AG08396 (cell line): ENCODE measurements at regions not wholly inside any gene's neighbourhood (a gene's known extent, or its start where the extent isn't known, plus 50 kb on each side); places are given as distances from the start of the nearest gene placed in this dataset.

Experiments used
- DNase-seq: peaks from one replicate; pipeline ENCODE4 v3.0.0; 2012; ENCODE audit warnings: low spot score, mixed read lengths

DNA sequence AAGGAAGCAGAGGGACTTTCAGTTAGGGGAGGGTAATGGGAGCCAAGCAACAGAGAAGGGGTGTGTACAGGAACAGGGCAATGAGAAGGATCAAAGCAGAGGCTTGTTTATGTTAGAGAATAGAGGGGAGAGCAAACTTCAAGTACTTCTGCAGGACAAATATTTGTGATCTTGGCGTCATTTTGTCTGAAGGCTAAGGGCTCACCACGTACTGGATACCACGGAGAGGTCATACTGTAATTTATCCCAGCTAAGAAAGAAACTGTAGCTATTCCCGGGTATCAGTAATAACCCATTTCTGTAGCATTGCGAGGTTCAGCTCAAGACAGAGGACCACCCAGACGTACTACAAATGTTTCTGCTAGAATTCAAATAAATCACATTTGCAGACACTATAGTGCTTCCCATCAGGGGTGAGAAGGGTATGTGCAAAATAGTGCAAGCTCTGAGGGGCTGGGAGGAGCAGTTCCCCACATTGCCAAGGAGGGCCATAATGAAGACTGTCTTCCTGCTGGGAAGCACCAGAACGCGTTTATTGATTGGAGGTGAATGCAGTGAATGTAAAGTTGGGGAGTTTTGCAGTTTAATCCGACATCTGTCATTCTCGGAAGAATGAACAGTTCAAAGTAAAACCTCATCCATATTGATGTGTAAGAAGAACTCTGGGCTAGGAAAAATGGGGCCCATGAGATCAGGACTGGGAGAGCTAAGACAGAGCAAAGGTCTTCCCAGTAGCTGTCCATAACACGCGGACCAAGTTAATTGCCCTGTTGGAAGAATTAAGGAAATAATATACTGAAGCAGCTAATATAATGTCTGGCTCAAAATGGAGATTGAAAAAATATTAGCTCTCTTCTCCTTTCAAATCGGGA lies 136.9 kb downstream of the RWDD3 start:
- no peak for DNase-seq

DNA sequence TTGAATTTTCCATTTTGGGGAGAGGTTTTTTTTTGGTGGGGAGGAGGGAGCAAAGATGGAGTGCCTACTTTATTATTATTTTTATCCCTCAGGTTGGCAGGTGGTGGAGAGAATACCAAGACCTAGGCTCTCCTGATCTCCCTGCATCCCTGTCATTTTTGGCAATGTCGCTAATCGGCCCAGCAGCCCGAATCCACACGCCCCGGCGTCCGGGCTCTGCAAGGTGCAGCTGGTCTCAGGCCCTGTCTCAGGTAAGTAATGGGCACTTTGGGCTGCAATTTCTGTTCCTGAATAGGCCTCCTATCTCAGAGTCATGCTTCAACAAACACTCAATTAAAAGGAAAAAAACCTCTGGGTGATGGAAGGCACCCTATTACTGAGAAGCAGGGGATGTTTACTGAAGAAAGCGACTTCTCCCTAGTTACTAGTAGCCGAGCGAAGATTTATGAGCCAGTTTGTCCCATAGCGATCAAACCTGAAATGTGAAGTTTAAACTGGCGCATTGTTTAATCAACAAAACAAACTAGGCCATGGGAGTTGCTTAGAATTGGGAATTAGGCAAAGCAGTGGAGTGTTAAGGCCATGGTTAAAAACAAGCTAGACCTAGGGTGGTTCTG lies 137.8 kb downstream of the RWDD3 start:
- no peak for DNase-seq

DNA sequence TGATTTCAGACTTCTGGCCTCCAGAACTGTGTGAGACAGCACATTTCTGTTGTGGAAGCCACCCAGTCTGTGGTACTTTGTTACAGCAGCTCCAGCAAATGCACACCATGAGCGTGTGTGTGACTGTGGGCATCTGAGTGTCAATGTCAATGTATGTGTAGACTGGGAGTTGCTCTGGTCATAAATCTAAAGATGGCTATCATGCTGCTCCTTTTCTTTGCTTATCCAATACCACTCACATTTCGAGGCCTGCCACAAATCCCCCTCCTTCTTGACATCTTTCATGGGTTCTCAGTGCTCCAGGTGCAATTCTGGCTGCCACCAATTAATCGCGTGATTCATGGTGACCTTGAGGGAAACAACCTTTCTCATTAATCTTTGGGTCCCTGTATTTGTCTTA lies 141.2 kb downstream of the RWDD3 start:
- DNase-seq, result no peak

DNA sequence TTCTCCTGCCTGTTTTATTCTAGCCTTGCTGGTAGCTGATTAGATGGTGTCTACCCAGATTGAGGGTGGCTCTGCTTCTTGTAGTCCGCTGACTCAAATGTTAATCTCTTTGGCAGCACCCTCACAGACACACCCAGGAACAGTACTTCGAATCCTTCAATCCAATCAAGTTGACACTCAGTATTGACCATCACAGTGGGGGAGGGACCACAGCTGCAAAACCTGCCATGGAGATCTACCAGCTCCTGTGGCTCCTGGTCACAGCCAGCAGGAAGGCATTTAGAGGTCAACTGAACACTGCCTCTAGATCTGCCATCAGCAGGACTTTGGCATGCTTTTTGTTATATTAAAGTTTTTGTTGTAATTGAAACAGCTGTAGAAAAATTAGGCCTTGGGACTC lies 146.9 kb downstream of the RWDD3 start:
- DNase-seq, result no peak

DNA sequence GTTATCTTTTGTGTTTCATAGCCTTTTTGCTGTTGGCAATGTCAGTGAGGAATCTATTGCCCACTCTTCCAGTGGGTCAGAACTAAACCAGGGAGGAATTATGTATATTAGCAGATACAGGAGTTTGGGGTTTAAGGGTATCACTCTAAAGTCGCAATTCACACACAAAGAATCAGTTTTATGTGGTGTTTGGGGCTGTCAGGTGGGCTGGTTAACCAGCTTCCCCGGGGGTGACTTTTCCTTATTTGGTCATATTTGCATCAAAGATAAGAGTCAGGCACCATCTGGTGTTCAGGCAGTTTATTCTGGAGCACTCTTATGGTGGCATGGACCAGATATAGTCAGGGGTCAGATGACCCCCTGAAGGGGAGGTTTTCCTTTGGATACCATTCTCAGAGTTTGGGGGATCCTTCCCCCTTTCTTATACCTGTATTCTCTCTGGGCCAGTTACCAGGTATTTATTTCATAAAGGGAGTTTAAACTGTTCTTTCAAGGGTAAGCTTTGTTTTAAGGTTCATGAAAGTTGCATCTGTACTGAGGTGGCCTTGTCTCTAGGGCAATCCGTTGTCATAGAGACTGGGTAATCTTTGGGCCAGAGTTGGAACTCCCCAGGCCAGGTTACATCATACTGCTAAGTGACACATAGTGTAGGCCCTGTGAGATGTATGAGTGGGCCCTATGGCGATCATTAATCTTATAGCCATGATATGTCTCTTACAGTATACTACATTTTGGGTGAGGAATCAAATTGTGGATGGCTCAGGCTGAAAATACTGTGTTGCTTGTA lies 148.2 kb downstream of the RWDD3 start:
- DNase-seq, result no peak

DNA sequence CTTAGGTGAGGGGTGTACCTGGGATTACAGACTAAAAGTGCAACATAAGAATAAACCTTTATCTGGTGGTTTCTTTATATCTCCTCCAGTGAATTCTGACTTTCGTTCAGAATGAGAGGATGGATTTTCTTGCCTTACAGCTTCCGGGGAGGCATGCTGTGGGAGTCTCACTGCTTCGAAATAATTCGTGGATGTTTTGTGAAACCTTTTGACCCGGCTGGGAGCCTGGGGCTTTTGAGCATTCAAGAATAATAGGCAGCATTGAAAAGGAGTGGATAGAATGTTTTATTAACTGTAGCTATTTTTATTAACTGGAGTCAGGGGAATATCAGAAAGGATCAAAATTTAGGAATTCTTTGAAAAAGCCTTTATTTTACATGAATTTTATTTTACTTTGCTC lies 149.1 kb downstream of the RWDD3 start:
- no peak for DNase-seq

DNA sequence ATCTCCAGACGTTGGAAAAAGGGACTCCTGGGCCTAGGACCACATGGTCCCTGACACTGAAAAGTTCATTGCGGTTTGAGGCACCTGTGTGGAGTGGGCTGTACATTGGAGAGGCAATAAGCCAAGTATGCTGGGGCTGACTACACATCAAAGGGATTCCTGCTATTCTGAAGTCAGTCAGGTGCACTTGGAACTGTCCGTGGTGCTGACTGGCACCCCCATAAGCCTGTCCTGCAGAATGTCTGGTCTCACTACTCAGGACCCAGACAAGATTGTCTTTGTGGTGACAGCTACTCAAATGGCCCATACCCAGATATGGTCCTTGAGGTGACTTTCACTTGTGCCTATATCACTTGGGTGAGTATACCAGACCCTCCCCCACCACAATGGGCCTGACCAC lies 150.6 kb downstream of the RWDD3 start:
- peak; percentile 6 for DNase-seq

DNA sequence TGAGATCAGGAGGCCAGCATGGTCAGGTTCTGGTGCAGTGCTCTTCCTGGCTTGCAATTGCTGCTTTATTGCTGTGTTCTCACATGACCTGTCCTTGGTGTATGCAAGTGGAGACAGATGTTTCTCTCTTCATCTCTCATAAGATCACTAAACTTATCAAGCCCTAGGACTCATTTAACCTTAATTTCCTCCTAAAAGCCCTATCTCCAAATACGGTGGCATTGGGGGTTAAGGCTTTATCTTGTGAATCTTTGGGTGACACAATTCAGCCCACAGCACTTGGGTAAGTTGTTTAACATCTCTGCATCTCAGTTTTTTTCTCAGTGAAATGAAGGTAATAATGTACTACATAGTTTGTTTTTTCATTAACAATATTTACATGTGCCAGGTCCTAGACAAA lies 152.4 kb downstream of the RWDD3 start:
- DNase-seq, result no peak

DNA sequence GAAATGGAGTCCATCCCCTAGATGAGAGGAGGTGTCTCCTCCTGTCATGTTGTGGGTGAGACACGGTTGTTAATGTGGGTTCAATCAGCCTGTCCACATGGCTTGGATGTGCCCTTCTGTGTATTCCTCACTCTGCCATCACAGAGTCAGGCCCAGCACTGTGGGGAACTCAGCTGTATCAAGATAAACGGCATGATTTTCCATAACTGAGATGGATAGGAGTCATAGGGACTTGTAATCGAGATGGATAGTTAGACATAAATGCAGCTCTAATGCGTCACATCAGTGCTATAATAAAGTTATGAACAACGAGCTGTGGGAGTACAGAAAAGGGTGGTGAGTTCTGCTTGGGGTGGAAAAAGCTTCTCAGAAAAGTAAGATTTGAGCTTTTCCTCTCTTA lies 152.9 kb downstream of the RWDD3 start:
- no peak for DNase-seq

DNA sequence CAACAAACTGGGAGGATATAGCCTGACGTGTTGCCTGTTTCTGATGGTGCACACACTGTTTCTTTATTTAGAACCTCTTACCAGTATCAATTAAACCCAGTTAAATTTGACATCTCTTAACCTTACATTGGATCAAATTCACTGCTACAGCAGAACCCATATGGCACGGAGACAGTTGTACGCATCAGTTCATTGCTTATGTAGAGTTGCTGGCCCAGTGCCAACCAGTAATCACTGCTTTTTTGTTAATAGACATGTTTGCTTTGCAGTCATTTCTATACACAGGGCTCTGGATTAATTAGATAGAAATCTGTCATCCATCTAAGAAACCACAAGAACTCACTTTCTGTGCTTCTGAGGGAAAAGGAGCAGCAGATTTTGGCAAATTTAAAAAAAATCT lies 154.0 kb downstream of the RWDD3 start:
- DNase-seq, result no peak

DNA sequence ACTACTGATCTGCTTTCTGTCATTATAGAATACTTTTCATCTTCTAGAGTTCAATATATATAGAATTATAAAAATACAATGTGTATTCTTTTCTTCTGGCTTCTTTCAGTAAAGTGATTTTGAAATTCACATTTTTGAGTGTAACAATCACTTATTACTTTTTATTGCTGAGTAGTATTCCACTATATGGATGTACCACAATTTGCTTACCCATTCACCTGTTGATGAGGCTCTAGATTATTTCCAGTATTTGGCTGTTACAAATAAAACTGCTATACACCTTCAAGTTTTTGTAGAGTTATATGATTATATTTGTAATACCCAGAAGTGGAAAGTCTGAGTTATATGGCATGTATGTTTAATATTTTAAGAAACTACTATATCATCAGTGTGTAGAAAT lies 159.4 kb downstream of the RWDD3 start:
- no peak for DNase-seq

DNA sequence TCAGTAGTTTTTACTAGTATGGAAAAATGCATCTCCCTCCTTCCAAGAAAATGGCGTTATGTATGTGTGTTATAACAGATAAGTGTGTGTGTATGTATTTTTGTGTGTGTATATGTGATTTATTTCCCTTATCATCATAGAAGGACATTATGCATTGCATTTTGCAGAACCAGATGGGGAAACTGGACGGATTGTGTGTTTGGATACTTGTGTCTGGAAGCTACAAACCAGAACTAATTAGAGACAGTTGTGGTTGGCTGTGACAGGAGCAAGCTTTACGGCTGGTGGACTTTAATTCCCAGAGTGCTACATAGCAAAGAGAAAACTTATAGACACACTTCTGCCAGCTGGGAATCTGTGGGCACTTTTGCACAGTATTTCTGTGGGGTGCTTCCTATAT lies 162.5 kb downstream of the RWDD3 start:
- no peak for DNase-seq

DNA sequence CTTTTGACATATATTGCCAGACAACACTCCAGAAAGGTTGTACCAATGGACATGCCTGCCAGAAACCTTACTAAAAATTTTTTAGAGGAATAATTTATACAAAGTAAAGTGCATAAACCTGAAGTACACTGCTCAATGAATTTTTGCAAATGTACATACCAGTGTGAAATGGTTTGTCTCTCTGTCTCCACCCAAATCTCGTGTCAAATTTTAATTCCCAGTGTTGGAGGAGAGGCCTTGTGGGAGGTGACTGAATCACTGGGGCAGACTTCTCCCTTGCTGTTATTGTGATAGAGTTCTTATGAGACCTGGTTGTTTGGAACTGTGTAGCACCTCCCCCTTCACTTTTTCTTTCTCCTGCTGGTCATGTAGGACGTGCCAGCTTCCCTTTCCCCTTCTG lies 168.8 kb downstream of the RWDD3 start:
- DNase-seq, result no peak

DNA sequence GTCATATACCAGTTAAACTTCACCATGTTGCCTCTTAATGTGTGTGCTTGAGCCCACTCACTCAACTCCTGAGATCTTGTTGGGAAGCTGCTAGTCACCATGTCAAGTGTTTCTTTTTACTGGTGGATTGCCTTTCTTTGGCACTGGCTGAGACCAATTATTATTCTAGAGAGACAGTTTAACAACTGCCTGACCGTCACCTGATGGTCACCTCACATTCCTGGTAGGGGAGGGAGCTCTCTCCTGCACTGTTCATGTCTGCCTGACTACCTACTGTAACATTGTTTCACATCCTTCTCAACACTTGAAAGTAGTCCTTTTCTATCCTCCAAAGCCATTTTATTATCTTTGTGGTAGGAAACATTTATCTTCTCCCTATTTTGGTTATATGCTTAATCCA lies 172.3 kb downstream of the RWDD3 start:
- no peak for DNase-seq

DNA sequence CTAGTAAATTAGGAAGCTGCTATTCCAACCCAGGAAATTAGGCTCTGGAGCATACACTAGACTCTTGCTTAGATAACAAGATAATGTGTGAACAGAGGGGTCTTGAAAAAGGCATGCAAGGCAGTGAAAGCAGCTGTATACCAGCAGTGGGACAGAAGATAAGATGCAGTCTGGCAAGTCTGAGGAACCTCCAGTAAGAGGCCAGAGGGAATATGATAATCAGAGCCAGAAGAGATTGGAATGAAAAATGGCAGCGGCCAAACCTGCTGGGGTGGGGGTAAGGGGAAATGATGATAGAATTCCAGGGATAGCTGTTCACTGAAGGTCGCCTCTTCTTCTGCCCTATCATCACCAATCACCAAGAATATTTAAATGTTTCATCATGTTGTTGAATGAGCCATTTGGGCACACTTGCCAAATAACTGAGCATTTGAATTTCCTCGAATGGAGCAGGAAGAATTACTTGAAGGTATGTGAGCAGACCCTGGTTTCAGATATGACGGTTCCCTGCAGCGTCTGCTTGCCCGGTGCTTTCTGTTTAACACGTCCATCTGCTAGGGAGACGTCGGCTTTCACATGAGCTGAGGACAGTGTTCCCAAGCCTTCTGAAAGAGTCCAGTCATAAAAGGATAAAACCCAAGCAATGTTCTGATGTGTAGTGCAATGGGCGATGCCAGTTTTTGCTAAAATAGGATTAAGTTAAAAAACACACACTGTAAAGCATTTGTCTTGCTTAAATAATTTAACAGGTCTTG lies 173.3 kb downstream of the RWDD3 start:
- DNase-seq, result no peak

DNA sequence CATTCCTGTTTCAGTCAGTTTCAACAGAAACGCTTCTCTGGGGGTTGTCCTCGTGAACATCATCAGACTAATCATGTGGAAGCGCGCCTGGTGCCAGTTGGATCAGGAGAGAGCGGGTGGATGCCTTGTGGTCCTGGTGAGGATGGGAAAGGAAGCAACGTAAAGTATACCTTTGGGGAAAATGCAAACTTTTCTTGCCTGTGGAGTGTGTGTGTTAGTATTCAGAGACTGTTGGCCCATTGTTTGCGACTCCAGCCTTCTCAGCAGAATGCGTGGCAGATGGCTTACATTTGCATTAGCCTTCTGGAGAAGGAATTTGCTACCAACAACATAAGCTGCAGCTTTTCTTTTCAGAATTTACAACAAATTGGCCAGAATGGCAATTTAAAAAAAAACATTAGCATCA lies 173.9 kb downstream of the RWDD3 start:
- no peak for DNase-seq

DNA sequence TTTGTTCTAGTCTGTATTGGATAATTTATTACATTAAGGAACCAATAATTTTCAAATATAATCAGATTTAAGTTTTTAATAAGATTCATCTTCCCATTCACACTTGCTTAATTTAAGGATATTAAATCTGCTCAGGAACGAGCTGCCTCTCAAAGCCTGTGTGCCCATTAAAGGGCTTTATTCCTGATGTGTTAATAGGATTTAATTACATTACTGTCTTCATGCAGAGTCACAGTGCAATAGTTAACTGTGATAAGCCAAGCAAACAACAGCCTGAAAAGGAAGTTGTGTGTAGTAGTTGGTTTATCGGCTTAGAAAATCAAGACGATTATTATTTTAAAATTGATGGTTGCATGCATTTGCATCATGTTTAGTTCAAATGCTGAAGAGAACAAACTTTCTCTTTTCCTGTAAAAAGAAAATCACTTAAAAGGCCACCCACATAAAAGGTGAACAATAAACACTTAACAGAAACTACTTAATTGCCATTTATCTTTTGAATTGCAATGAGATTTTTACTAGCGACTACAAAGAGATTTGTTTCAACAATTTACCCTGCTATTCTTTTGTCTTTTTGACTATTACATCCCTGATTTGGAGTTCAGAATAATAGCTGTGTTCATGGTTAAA lies 174.6 kb downstream of the RWDD3 start:
- DNase-seq, result no peak

DNA sequence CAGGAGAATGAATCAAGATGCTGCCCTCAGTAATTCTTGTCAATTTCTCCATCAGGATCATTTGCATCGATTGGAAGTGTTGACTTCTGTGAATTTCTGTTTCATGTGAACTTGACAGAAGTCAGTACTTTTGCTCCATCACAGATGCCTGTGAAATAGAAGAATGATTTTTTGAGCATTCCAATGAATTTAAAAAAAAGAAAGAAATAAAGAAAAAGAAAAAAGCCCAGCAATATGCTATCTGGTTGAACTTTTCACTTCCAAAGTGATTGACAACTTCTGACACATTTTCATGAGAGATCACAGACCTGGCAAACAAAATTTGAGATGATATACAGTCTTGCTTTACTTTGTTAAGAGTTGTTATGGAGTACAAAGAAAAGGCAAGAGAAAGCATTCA lies 175.3 kb downstream of the RWDD3 start:
- no peak for DNase-seq

DNA sequence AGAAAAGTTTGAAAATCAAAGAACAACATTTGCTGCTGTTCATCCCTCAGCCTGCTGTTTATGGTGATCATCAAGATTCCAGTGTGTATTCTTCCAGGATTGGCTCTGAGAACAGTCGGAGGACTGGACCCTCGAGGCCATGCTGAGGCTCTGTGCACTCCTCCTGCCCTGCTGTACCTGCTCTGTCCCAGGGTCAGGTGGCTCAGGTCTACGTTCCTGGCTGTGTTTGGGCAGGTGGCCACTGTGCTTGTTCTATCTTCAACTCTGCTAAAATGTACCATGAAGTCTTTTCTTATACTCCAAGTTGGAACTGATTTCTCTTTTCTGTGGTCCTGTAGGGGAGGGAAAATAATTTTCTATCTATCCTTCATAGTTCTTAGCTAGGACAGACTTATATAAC lies 175.9 kb downstream of the RWDD3 start:
- no peak for DNase-seq

DNA sequence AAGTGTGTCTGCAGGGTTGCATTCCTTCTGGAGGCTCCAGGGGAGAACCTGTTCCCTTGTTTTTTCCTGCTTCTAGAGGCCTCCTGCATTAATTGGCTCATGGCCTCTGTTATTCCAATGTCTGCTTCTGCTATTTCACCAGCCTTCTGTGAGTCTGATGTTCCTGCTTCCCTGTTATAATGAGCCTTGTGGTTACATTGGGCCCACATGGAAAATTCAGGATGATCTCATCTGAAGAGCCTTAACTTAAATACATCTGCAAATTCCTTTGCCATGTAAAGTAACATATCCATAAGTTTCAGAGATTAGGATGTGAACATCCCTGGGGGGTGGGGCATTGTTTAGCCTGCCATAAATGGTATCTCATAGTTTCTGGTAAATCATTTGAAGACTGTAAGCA lies 181.1 kb downstream of the RWDD3 start:
- no peak for DNase-seq

DNA sequence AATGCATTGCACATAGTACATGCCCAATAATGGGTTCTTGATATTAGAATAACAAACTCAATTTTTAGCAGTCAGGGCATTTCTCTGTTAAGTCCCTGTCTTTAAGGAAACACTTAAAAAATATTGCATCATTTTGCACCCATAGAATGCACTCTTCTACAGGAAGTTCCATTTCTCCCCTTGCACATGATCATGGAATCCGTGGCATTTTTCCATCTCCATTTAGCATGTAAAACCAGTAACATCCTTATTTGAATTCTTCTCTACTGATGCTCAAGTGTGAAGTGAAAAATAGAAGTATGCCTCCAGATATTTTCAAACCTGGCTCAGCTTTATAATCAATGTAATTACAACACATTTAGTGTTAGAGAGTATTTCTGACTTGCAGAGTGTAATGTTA lies 192.8 kb downstream of the RWDD3 start:
- DNase-seq, result no peak

DNA sequence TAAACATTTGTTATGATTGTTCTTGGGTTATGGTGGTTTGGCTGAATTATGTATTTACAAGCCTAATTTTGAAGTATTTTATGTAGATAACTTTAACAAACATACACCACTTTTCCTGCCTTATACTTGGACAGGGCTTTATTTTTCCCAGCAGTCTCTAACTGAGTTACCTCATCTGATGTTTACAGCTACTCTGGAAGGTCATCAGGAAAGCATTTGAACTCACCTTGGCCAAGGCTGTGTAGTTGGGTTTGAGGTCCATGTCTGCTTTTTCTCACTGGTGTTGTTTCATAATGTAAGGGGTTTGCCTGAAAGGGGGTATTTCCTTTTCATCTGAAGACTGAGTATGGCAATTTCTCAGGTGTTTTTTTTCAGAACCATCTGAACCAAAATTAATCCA lies 193.5 kb downstream of the RWDD3 start:
- no peak for DNase-seq
